ENCODE measurements at regions not wholly inside any gene's neighbourhood (a gene's known extent, or its start where the extent isn't known, plus 50 kb on each side); places are given as distances from the start of the nearest gene placed in this dataset.
"Not testable (repeated sequence)": the region's sequence is repeated elsewhere in the genome, so short reads cannot be mapped to it uniquely, and the experiment has no call there.

GRCh38 chr16:64361753-64362152 is 760.1 kb downstream of the CDH11 start:
- DNase-seq (ENCODE audit: low read depth, low spot score), result no peak
- in situ Hi-C loops (cut with HindIII; ENCODE audit: low sequenced_read_pairs), result no loop called here
- TF ChIP-seq, protein P1, sequence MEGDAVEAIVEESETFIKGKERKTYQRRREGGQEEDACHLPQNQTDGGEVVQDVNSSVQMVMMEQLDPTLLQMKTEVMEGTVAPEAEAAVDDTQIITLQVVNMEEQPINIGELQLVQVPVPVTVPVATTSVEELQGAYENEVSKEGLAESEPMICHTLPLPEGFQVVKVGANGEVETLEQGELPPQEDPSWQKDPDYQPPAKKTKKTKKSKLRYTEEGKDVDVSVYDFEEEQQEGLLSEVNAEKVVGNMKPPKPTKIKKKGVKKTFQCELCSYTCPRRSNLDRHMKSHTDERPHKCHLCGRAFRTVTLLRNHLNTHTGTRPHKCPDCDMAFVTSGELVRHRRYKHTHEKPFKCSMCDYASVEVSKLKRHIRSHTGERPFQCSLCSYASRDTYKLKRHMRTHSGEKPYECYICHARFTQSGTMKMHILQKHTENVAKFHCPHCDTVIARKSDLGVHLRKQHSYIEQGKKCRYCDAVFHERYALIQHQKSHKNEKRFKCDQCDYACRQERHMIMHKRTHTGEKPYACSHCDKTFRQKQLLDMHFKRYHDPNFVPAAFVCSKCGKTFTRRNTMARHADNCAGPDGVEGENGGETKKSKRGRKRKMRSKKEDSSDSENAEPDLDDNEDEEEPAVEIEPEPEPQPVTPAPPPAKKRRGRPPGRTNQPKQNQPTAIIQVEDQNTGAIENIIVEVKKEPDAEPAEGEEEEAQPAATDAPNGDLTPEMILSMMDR (IDR thresholded peaks at IDR 0.05; ENCODE audit: low read depth, low read length), result no peak
- H3K4me3 ChIP-seq (ENCODE audit: low read depth, low read length), result no peak overlapping the region

- in situ Hi-C loops (cut with HindIII; ENCODE audit: low sequenced_read_pairs), result no loop called here
- DNase-seq (ENCODE audit: low read depth, low spot score), result no peak
- TF ChIP-seq, protein P1 (IDR thresholded peaks at IDR 0.05; ENCODE audit: low read depth, low read length), result no peak
- H3K4me3 ChIP-seq (ENCODE audit: low read depth, low read length), result no peak overlapping the region
These were observed 763.6 kb downstream of the CDH11 start for GRCh38 chr16:64358291-64358690.

DNA sequence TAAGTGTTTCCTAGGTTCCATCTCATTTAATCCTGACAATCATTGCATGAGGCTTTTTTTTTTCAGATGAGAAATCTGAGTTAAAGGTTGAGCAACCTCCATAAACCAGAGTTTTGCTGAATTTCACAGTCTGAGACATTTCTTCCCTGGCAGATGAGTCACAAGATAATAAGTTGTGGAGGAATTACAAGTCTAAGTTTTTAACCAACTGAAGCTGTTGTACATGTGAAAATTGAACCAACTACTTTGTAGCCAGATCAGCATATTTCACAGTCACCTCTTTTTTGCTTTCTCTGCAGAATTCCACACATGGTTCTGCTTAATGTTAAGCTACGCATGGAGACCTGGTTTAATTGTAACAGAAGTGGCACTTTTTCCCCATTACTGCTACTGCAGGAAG is 765.6 kb downstream of the CDH11 start:
- TF ChIP-seq, protein P1 (IDR thresholded peaks at IDR 0.05; ENCODE audit: low read depth, low read length), result no peak
- no peak overlapping the region for H3K4me3 ChIP-seq (ENCODE audit: low read depth, low read length)
- peak; percentile 80 for DNase-seq (ENCODE audit: low read depth, low spot score)
- in situ Hi-C loops (cut with HindIII; ENCODE audit: low sequenced_read_pairs), result no loop called here

- TF ChIP-seq, protein P1 (IDR thresholded peaks at IDR 0.05; ENCODE audit: low read depth, low read length), result no peak
- no peak for DNase-seq (ENCODE audit: low read depth, low spot score)
These were observed 769.6 kb downstream of the CDH11 start for GRCh38 chr16:64352246-64352645.

DNA sequence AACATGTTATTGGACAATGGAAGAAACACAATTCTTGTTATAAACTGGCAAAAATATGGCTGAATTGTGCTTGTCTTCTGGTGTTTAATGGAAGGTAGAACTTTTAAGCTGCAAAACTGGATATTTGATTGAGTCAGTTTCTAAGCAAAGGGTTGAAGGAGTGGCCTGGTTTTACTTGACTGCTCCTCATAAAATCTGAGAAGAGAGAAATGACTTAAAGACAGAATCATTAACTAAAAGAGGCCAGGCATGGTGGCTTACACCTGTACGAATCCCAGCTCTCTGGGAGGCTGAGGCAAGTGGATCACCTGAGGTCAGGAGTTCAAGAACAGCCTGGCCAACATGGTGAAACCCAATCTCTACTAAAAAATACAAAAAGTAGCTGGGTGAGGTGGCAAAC is 770.7 kb downstream of the CDH11 start:
- in situ Hi-C loops (cut with HindIII; ENCODE audit: low sequenced_read_pairs), result no loop called here
- TF ChIP-seq, protein P1 (IDR thresholded peaks at IDR 0.05; ENCODE audit: low read depth, low read length), result no peak

More at GRCh38 chr16:64352246-64352645, 769.6 kb downstream of the CDH11 start:
- in situ Hi-C loops (cut with HindIII; ENCODE audit: low sequenced_read_pairs), result no loop called here
- no peak overlapping the region for H3K4me3 ChIP-seq (ENCODE audit: low read depth, low read length)

DNA sequence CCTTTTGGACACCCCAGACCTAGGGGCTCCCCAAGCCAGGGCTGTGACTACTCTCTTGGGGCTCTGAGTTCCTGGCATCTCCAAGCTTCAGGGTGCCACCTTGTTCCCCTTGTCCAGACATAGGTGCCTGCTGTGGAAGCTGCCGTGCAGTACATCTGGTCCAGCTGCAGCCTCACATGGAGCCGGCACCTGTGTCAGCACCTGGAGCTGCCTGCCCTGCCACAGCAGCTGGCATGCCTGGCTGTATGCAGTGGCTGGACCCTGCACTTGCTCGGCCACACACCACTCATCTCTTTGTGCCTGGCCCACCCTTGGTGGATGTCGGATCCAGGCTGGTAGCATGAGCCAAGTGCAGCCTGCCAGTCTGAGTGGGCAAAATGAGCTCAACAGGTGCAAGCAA is 775.8 kb downstream of the CDH11 start:
- H3K4me3 ChIP-seq (ENCODE audit: low read depth, low read length), result no peak overlapping the region
- in situ Hi-C loops (cut with HindIII; ENCODE audit: low sequenced_read_pairs), result no loop called here
- TF ChIP-seq, protein P1 (IDR thresholded peaks at IDR 0.05; ENCODE audit: low read depth, low read length), result no peak
- no peak for DNase-seq (ENCODE audit: low read depth, low spot score)

More for the DNA sequence above, 770.7 kb downstream of the CDH11 start:
- no peak overlapping the region for H3K4me3 ChIP-seq (ENCODE audit: low read depth, low read length)
- no peak for DNase-seq (ENCODE audit: low read depth, low spot score)

- TF ChIP-seq, protein P1 (IDR thresholded peaks at IDR 0.05; ENCODE audit: low read depth, low read length), result no peak
- H3K4me3 ChIP-seq (ENCODE audit: low read depth, low read length), result no peak overlapping the region
- in situ Hi-C loops (cut with HindIII; ENCODE audit: low sequenced_read_pairs), result no loop called here
- no peak for DNase-seq (ENCODE audit: low read depth, low spot score)
These were observed 776.7 kb downstream of the CDH11 start for GRCh38 chr16:64345142-64345541.

- DNase-seq (ENCODE audit: low read depth, low spot score); in situ Hi-C loops (cut with HindIII; ENCODE audit: low sequenced_read_pairs): not testable (repeated sequence)
These were observed 777.9 kb downstream of the CDH11 start for GRCh38 chr16:64343820-64344443.

More at GRCh38 chr16:64343820-64344443, 777.9 kb downstream of the CDH11 start:
- not testable (repeated sequence) for H3K4me3 ChIP-seq (ENCODE audit: low read depth, low read length)
